ENCODE measurements at regions not wholly inside any gene's neighbourhood (a gene's known extent, or its start where the extent isn't known, plus 50 kb on each side); places are given as distances from the start of the nearest gene placed in this dataset.
"Not testable (repeated sequence)": the region's sequence is repeated elsewhere in the genome, so short reads cannot be mapped to it uniquely, and the experiment has no call there.

DNA sequence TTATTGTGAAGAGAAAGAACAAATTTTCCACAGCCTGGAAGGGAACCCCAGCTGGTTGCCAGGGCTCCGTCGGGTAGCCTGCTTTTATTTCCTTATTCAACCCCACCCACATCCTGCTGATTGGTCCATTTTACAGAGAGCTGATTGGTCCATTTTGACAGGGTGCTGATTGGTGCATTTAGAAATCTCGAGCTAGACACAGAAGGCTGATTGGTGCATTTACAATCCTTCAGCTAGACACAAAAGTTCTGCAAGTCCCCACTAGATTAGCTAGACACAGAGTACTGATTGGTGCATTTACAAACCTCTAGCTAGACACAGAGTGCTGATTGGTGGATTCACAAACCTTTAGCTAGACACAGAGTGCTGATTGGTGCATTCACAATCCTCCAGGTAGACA is 241.1 kb downstream of the TFEC start:
- not testable (repeated sequence) for FAIRE-seq

DNA sequence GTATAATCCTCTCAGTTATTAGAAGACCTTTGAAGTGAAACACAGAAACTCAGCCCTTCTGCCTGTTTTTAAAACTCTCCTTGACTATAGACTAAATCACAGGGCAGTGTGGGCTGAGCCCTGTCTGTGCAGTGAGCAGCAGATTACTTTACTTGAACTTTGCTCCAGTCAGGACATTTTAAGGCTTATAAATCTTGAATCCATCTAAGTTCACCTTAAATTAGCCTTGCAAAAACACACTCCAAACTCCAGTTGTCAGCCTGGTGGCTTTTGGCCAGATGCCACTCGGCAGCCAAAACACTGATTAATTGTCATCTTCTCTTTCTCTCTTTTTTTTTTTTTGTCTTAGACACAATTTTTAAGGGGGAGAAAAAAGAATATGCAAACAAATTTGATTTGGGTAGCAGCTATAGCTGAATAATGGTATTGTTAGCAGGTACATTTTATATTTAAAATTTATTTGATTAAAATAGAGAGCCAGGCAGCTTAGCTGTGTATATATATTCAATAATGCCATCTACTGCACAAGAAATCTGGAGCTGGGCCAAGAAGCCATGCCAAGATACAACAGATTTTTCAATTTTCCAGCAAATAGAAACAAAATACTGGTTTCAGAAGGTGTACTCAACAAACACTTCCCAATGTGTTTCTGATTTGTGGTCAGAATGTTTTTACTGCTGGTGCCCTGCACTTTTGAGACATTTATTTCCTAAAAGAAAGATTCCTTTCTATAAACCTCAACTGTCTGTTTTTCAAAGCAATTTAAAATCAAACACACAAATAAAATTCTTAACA is 247.7 kb downstream of the TFEC start:
- no peak for FAIRE-seq

DNA sequence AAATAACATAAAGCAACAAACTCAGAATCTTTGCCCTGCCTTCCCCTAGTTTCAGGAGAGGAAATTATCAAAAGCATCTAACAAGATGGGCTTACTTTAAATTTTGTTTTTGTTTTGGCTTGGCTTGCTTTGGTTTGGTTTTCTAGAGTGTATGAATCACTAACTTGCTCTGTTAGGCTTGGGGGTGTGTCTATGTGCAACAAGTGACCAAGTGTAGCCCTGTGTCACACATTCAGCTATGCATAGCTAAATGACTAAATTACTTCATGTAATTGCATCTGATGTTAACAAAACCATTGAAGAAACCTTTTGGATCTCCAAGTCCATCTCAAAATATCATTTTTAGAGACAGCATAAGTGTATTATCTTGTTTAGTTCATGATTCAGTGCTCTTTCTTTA is 251.0 kb downstream of the TFEC start:
- no peak for FAIRE-seq

DNA sequence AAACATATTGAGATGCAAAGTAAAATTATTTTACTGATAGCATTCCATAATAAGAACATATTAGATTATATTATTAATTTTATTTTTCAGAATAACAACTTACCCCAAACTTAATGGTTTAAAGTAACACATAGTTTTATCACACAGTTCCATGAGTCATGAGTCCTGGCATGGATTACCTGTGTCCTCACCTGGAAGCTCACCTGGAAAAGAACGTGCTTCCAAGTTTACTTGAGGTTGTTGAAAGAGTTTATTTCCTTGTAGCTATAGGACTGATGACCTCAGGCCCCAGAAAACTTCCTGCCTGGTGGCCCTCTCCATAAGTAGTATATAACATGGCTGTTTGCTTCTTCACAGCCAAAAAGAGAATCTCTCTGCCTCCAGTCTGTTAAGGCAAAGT is 254.6 kb downstream of the TFEC start:
- no peak for FAIRE-seq

DNA sequence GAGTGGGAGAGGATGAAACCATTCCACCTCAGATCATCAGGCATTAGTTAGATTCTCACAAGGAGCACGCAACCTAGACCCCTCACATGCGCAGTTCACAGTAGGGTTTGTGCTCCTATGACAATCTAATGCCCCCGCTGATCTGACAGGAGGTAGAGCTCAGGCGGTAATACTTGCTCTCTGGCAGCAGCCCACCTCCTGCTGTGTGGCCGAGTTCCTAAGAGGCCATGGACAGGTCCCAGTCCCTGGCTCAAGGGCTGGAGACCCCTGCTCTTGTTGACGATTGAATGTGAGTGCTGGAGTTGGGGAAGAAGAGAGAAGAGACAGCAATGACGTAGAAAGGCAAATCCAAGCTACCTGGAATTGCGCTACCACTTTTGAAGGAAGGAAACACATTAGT is 267.2 kb downstream of the TFEC start:
- FAIRE-seq: no peak

DNA sequence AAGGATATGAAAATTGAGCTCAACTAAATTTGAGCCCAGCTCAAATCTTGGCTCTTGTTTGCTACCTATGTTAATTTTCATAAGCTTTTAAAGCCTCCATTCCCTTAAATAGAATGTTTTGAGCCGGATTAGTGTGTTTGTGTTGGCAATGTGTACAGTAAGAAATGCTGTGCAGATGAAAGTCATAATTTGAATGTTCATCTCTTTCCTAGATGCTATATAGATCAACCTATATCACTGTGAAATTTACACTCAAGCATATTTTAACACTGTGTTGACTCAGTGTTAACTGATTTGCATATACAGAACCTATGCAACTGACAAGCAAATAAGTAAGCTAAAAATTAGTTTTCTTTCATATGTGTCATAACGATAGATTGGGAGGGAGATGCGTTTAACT is 272.5 kb downstream of the TFEC start:
- no peak for FAIRE-seq

DNA sequence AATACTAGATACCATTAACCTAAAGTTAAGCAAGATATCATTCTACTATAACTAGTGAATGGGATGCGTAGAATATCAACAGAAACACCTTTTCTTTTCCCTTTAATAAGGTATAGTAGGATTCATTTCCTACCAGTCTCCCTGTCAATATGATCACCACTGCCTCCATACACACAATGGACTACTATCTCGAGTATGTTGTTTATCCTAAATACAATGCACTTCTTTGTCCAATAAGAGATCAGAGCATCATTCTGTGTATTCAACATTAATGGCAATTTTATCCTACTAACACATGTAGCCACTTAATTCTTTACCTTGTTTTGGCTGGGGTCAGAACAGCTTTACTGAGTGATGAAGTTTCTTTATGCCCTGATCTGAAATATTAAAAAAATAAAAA is 276.3 kb downstream of the TFEC start:
- no peak for FAIRE-seq

DNA sequence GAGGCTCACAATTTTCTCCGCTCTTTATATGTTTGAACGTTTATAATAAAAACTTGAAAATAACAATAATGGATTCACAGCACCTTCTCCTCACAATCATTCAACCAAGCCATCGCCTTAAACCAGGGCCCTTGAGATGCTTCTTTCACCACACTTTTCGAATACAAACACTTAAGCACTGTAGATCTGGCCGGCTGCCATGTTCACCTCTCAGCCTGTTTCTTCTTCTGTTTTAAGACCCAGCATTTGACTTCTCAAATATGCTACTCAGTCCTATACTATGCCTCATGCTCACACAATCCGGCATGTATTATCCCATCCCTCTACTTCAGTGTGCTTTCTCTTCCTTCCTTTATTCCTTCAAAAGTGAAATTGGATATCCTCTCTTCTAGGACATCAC is 280.6 kb downstream of the TFEC start:
- no peak for FAIRE-seq

DNA sequence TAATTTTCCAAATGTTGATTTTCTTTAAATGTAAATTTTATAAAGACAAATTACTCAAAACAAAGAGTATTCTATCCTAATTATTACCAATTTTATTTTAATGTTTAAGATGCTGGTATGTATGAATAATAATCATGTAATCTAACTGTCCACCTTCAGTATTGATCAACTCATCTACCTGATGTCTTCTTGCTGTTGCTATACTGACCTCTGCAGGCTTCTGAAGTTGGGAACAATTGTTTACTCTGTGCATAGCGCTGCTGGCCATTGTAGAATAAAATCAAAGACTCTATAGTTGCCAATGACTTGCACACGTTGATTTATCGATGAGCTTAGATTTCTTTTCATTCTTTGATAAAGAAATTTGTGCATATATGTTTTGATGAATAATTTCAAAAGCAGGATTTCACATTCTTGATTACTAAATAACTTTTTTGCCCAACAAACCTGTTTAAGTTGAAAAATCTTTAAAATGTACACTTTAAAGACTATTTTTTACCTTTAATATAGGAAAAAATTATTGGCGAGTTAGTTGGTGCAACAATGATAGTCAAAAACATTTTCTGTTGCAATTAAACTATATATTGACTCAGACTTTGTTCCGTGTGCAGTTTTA is 282.3 kb downstream of the TFEC start:
- FAIRE-seq: peak; percentile 38

DNA sequence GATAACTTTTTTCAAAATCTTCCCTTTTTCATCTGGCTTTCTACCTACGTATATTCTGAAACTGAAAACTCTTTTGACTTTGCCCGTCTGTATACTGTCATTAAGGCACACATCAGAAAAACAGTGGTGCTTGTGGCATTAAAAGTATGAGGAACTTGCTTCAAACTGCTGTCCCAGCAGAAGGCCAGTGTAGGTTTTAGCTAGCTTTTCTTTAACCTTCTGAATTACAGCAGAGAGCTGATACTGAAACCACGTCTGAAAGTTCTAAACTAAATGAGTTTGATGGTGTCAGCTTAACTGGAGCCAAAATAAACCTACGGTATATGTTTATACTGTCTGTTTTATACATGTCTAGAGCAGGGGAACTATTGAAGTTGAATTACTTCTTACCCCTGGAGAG is 283.4 kb downstream of the TFEC start:
- FAIRE-seq: no peak

DNA sequence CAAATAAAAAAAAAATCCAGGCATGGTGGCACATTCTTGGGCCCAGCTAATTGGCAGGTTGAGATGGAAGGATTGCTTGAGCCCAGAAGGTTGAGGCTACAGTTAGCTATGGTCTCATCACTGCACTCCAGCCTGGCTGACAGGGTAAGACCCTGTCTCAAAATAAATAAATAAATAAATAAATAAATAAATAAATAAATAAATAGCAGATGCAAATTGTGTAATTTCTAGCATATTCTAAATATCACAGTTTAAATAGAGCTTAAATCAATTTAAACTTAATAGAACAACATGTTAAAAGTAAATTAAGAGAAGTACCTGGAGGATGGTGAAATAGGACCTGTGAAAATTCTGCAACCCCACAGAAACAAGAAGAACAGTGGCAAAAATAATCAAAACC is 290.5 kb downstream of the TFEC start:
- no peak for FAIRE-seq

DNA sequence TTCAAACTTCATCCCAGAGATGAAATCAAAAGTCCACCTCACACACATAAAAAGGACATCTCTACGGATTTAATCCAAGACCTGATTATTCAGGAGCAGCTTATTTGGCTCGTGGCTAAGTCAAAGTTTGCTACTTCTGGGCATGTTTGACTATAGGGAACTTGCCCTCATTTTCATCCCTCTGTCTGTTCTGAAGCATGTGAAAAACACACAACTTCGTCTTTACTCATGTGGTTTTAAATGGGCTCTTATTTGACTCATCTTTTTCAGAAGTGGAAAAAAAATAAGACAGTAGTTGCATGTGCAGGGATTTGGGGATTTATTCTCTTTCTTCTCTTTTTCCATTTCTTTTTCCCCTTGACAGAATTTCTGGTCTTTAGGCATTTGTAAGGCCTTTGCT is 295.9 kb downstream of the TFEC start:
- no peak for FAIRE-seq

DNA sequence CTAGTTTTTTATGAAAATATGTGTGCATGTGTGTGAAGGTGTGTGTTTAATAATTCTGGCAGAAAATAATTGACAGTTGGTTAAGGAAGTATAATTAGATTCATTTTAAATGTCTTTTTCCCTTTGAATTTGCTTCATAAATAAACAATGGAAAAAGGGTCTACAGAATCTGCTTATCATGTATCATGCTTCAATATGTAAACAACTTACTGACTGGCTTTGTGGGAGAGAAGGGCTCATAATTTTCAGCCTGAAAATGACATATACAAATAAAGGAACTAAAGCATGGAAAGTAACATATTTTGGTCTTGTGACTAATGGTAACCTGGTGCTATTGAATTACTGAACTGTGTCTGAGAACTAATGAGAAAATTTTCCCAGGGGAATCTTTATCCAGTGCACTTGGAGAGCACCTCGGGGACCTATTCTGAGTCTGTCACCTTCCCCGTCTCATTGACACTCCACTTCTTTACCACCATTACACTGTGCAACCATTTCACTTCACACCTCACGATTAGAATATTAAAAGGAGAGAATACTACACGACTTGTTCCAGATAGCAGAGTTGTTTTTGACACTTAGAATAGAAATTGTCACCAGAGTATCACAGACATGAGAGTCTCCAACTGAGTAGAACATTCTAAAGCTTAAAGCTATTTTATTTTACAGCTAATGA is 298.6 kb downstream of the TFEC start:
- no peak for FAIRE-seq

DNA sequence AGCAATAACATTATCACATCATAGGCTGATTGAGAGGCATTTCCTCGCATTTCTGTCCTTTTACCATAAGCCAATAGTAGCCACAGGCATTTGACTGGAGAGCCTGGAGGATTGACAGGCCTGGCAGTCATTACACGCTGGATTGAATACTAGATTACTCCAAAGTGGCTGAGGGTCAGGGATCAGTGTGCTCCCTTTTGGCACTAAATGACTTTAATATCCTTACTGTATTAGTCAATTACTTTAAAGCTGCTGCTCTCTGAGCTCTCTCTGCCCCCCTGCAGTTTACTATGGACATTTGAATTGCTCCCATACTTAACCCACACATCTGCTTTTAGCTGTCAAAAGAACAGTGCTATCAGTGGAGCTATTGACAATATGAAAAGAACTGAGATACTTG is 302.0 kb downstream of the TFEC start:
- no peak for FAIRE-seq

DNA sequence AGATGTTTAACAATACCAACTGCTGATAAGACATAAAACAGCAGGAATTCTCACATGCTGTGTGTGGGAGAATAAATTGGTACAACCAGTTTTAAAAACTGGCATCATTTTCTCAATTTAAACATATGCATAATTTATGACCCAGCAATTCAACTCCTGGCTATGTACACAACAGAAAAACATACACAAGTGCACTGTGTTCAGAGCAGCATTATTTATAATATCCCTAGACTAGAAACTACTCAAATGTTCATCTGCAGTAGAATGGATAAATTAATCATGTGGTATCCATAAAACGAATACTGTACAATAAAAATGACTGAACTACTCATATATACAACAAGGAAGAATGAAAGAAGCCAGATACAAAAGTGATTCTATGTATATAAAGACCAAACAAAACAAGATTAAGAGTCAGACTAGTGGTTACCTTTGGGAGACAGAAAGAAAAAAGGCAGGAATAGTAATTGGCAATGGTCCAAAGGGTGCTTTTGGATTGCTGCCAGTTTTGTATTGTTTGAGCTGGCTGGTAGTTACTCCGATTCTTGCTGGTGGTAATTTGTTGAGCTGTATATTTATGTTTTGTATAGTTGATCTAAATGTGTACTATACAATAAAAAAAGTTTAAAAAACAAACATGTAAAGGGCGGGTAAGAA is 306.0 kb downstream of the TFEC start:
- FAIRE-seq: no peak

DNA sequence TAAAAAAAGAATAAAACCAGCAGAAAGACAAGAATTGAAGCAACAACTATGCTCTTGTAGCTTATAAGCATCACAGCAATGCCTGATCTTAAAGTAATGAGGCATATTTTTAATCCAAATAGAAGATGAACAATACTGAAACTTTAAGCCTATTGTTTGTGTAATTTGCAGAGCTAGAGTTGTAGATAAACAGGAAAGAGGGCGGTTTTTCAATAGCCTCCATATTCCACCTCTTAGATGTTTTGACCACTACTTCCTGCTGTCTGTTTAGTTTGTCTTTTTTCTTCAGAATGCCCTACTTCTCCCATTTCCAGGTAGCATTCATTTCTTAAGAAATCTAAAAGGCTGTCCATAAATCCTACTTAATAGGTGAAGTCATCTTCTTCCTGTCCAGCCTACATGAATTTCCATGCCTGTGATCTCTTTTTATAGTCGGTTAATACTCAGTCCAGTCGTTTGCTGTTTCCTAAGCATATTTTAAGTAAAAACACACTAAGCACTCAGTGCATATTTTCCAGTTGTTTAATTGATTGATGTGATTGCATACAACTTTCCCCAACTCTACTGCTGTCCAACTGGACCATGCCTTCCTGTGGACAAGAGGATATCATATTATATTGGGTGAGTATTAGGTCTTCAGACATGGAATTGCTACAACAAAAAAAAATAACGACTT is 308.1 kb downstream of the TFEC start:
- FAIRE-seq: no peak

DNA sequence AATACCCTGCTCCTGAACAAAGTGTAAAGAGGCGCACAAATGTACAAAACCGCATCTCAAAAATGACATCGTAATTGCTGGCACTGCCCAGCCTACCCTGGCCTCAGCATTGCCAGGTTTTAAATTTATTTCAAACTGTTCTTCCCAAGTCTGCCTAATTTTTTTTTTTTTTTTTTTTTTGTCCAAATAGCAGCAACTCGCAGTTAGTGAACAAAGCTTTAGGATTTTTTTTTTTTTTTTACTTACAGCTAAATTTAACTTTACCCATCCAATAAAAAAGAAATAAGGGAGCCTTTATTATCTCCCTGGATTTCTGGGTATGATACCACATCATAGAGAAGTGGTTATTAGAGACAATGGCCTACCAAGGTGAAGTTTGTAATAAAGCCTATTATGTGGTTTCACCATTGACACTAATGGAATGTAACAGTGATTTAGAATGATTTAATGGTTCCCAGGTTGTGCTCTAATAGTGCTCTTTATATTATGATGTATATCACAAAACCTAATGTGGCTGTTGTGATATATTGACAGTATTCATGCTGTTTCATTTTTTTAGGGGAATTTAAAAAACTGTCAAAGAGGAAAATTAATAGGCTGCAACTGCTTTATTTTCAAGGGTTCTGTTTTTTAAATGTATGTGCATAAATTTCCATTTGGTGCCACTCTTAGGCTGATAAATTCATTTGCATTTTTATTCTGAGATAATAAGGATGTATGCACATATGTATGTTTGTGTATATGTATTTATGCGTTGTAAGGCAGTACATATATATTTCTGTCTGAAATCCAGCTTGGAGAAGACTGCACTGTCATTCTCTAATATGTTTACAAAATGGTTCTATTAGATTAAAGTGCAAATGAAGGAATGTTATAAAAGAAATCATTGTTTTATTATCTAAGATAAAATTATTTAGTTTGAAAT is 309.0 kb downstream of the TFEC start:
- FAIRE-seq: no peak

DNA sequence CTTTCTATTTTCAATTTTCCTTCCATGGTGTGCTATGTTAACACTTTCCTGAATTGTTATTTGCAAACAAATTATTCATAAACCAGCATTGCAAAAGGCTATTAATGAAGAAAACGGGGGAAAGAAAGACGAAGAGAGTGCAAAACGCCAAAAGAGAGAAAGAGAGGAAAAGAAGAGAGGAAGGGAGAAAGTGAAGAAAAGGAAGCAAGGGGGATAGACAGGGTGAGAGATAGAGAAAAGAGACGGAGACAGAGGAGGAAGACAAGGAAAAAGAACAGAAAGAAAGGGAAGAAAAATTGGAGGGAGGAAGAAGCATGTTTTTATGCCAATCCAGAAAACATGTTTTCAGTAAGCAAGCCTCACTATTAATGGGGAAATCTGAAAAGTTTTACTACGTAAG is 310.6 kb downstream of the TFEC start:
- FAIRE-seq: no peak

DNA sequence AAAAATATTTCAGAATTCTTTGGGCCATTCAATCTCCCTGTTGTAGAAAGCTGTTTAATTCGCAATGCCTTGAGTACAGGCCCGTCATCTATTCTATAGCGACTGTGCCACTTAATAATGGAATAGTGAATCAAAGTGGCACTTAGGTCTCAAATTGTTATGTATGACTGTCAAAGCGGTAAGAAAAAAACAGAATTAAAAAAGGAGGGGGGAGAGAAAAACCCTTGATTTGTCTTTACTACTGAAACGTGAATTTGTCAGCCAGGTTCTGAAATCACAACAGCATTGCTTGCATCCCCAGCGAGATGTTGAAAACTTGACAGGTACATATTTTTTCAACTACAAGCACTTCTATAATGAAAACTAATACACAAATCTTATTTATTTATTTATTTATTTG is 320.9 kb downstream of the TFEC start:
- FAIRE-seq: no peak

DNA sequence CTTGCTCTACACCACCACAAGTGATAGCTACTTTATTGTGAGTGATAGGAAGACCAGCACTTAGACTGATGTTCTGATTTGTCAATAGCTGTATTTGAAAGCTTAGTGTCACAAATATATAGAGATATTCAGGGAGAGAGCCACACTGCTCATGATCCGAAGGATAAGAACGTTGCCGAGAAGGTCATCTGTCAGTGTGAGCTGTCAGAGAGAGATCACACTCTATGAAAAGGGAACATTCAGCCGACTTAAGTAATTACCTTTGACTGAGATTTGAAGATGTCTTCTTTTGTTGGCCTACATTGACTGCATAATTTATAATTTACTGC is 322.6 kb downstream of the TFEC start:
- FAIRE-seq: no peak

DNA sequence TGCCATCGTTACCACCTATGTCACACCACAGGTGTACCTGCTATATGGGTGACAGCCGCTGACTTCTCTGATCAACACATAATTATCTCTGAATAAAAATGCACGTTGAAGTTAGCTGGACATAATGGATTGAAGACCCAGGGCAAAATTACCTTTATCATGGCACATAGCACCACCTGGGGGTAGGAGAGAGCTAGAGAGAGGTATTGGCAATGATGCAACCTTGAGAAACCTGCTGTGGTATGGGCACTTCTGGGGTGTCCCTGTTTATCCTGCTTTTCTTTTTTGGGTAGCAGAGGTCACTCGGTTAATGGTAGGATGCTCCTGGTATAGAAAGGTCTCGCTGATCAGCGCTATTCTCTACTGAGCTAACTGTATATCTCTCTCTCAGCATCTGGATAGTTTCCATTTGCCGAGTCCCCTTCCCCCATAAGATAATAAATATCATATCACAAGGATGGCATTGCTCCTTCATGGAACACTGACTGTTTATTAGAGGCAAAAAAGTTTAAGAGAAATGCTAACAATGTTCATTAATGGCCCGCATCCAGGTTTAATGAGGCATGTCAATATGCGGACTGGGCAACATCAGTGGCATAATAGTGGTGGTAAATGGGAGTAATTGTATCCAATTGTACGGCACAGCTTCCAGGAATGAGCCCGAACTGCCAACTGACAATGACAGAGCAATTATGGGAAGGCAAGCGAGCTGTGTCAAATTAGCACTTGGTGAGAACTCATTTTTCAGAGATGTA is 323.1 kb downstream of the TFEC start:
- FAIRE-seq: no peak
